GM18909 (cell line): ENCODE measurements at regions not wholly inside any gene's neighbourhood (a gene's known extent, or its start where the extent isn't known, plus 50 kb on each side); places are given as distances from the start of the nearest gene placed in this dataset.

Experiments used
- ATAC-seq: cut with Tn5 transposase; IDR thresholded peaks from one replicate; pipeline ENCODE4 v1.9.1; 2021; ENCODE audit warnings: mild to moderate bottlenecking; ENCODE audit not compliant: unreplicated experiment, poor library complexity

DNA sequence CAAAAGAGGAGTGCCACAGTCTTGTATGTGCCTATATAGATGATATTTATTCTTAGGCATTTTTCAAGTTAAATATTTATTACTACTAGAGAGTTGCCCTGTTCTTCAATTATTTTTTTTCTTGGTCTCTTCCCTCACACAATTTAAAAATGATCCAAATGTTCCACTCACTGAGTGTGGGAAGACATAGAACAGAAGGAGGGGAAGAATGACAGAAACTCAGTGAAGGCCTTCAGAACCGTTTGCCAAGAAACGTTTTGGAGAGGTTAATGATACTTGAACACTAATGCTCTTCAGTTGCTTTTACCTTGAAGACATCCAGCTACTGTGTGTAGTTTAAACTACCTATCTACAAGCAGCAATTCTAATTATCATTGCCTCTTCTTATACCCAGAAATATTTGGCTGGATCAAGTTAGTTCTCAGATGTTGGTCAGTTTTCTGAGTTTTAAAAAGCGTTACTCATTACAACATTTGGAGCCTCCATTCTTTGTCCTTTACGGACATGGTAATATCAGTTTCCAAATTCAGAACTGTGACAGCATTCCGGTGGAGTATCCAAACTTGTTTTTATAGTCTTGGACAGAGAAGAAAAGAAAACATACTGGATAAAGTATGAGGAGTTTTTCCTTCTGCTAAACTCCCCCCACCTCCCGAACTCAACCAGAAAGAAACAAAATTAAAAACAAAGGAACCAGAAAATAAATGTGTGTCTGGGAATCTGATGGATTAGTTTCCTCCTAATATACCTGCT, 389.7 kb downstream of the SPRY1 start:
- no peak for ATAC-seq

DNA sequence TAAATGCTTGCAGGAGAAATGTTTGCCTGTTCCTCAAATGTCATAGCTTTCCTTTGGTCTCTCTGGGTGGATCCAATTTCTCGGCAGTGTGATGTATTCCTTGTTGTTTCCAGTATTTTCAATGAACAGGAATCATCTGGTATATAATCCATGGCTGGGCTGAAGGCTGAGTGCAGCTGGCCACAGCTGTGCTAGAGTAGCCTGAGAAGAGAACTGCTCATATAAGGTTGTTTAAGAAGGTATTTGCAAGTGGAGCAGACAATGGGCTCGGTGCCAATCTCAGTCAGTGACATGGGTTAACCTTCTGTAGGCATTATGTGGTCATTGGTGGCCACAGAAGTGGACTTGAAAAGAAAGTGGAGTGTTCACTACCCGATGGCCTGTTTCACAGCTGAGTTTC, 390.3 kb downstream of the SPRY1 start:
- ATAC-seq: no peak

DNA sequence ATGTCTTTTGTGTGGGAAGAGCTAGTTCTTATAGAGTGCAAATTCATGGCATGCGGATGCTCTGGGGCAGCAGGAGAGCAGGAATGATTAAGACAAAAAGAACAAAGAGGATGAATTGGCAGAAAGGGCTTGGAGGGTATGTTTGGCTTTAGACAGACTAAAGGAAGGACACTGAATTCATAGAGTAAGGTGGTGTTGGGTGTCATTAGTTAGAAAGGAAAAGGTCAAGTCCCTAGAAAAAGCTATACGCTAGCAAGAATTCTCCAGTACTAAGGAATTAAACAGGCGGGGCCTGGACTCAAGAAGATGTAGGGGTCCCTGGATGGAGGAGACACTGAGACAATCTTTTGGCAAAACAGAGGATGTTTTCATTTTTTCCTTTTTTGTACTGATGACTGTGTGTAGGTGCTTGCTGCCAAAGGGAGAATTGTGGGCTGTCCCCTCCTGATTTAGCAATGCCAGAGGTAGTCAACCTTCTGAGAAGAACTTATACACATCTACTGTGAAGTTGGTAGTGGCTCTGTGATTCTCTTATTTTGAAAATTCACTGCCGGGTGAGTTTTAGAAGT, 391.0 kb downstream of the SPRY1 start:
- no peak for ATAC-seq

DNA sequence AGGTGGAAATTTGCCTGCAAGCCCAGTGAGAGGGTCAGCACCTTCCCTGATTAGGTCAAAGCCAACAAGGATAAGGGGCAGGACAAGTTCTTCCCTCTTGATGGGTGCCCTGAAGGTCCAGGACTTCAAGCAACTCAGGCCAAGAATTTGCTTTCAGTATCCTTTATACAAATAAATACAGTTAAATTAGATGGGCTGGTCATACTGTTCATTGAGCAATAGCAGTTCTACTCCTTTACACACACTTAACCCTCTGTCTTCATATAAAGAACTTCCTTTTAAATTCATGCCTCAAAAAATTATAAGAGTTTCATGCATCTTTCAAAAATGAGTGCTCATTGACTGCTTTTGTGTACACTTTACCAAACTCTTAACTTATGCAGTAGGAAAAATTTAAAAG, 392.0 kb downstream of the SPRY1 start:
- no peak for ATAC-seq

DNA sequence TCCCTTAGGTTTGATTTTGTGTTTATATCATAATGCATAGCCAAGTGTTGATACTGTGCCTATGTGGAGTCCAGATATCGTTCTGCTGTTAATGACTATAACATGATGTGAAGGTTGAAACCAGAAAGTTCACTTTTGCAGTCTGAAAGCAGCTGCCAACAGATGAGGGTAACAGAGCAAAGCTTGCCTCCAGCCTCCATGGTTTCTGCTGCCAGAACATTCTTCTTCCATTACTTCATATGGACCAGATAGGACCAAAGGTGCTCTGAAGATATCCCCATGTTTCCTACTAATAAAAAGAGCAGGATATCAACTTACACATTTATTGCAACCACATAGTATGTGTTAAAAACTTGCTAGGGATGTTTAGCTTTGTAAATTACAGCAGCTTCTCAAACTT, 394.1 kb downstream of the SPRY1 start:
- ATAC-seq: no peak

DNA sequence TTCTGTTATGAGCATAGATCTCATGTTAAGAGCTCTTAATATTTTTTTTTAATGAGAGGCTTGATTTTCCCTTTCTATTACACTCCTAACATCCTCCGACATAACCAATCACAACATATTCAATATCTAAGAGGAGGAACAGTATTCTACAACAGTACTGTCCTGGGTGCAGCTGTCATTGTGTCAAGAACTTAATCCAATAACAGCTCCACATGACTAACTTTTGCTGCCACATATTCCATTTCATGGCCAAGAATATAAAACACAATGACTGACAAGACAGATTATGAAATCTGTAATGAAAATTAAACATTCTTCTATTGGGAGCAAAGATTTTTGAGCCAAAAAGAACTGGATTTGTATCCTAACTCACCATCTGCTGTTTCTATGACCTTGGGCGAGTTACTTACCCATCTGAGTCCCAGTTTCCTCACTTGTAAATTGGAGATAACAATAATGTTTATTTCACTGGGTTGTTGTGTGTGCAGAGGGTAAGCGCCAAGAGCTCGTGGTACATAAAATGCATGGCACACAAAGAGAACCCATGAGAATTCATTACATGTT, 405.6 kb downstream of the SPRY1 start:
- ATAC-seq: no peak

DNA sequence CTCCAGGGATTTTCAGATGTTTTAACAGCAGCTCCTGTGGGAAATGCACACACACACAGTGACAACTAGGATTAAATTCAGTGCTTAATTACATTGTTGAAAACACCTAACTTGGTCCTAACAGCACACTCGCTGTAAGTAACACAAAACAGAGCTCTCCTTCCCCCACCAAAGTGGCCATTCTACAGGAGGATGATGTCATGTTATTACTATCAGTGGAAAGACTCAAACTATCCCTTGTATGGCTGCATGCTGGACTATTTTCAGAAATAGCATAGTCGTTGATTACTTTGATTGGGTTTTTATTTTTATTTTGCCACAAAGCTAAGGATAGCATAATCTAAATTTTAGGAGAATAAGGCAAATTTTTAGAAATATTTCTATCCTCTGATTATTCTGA, 406.3 kb downstream of the SPRY1 start:
- no peak for ATAC-seq

DNA sequence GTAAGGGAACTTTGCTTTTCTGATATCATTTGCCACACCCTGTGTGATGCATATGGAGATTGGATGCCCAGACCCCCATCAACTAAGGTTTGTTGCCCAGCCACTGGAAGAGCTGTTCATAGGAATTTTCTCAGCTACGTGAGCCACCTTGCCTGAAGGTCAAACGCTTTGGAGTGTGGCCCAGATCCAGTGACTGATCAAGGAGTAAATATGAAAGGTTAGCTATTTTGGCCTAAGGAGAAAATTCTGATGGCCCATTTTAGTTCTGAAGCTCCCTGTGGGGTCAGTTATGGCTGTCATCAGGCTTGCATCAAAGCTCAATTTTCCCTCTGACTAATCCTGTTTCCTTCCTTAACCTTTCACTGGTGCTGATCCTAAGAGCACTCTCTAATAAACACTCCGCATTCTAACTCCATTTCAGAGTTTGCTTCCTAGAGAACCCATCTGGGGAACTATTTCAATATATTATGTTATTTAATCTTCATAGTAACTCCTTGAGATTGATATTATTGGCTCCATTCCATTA, 407.7 kb downstream of the SPRY1 start:
- ATAC-seq: no peak

DNA sequence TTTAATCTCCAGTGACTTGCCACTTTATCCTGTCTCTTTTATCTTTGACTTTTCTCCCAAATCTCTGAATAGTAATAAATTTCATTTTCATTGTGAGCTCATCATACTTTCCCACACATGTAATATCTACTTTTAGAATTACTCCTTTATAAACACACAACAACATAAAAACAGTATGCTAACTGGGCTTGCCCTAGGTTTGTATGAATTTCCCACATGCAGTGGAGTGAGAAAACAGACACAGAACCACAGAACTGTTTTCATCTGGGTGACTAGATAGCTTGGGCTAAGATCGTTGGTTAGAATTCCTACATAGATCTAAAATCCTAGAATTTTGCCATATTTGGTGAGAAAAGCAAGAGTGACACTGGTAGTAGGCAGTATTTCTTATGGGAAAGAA, 409.5 kb downstream of the SPRY1 start:
- ATAC-seq: no peak

DNA sequence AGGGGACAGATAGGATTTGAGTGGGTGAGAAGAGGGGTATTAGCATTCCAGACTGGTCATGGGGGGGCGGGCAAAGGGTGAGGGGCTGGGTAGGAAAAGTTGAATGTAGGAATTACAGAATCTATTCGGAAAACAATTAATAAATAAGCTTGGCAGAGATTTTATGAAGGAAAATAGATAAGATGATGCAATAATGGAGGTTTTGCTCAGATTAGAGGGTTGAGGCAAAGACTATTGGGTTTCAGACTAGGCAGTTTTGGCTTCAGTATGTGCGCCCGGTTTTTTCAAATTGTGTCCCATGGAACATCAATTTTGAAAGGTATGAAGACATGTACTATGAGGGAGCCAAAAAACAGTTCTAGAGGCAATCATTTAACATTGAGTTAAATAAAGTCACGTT, 410.6 kb downstream of the SPRY1 start:
- no peak for ATAC-seq

DNA sequence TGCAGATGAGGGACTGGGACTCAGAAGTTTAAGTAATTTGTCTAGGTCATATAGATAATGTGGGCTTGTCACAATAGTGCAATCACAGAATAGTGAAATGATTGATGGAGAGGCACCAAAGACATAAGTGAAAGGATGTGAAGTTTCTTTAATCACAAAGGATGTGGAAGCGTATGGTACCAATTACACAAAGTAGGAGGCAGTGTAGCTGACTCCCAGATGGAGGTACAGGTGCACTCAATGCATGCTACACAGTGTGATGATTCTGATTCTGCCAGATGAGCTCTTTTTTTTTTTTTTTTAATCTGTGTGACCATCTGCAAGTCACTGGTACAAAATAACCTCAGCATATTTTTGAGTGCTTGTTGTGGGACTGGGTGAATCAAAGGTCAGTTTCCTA, 411.3 kb downstream of the SPRY1 start:
- ATAC-seq: no peak

DNA sequence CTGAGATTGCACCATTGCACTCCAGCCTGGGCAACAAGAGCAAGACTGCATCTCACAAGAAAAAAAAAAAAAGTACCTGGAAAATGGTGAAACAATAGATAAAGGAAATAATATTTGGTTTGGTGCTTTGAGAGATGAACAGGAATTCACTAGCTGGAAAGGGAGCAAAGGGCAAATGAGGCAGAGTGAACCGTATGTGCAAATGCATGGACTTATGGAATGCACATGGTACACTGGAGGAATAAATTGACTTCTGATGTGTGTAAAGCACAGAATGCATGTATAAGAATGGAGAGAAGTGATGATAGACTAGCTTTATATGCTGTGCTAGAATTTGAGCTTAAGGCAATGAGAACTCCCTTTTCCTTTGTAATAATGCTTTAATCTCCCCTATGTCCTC, 413.3 kb downstream of the SPRY1 start:
- no peak for ATAC-seq

DNA sequence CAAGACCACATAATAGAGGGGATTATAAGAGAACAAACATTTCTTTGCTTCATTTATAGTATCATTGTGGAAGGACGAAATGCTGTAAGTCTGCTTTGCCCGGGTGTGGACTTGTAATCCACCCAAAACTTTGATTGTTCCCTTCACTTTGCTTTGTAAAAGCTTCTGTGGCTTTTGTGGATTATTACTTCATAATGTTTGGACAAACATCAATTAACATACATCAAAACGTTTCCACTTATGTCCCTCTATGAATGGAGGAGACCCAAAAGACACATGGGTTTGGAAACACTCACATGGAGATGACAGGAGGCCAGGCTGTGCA, 415.4 kb downstream of the SPRY1 start:
- peak; percentile 17 for ATAC-seq

DNA sequence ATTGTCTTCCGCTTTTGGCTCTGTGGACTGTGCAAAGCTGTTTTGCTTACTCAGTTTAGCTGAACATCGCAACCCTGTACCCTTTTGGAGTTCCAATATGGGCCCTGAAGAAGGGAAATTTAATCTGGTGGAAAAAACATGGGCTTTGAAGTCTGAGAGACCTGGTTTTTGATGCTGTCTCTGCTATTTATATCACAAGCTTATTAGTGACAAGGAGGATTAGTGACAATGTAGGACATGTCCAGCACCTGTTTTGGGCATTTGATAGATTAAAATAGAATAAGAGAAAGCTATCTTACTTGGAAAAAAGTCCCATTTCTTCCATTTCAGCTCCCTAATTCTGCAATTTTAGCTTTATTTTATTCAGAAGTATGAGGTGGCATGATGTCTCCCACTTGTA, 417.3 kb downstream of the SPRY1 start:
- no peak for ATAC-seq

DNA sequence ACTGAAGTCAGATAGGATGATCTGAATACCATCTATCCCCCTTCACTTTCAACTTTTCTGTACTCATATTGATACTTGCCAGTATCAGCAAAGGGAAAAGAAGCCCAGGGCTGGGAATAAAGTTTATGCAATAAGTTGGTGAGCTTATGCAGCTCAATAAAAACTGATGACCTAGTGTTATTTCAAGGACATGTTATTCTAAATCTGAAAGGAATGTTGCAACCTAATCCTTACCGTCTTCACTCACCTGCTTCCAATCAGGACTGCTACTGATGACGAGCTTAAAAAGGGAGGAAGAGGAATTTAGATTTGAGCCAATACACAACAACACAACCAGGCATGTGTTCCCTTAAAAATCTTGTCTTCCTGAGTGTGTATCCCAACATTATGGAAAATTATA, 419.9 kb downstream of the SPRY1 start:
- no peak for ATAC-seq

DNA sequence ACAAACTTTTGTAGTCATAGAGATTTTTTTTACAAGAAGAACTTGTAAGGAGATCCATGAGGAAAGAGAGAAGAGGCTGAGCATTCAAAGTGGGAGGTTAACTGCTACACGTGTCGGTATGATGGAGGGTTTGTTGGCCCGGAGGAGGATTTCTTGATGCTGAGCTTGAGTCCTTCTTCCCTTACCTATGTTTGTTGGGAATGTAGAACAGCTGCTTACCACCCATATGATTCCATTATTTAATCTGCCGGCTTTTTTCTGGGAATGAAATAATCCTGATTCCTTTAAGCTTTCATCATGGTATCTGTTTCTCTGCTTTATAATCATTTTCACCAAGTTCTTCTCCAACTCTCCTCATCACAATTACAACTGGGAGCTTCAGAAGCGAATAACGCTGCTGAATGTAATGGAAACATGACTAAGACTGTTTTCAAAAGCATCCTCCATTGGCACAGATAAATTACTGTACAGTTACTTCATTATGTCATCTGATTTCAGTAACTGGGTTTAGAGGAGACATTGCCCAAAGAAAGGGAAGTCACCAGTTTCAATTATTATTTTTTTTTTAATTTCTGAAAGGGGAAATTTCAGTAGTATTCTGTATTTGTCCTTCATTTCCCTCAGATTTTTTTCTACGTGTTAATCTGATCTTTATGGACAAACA, 420.6 kb downstream of the SPRY1 start:
- ATAC-seq: no peak

DNA sequence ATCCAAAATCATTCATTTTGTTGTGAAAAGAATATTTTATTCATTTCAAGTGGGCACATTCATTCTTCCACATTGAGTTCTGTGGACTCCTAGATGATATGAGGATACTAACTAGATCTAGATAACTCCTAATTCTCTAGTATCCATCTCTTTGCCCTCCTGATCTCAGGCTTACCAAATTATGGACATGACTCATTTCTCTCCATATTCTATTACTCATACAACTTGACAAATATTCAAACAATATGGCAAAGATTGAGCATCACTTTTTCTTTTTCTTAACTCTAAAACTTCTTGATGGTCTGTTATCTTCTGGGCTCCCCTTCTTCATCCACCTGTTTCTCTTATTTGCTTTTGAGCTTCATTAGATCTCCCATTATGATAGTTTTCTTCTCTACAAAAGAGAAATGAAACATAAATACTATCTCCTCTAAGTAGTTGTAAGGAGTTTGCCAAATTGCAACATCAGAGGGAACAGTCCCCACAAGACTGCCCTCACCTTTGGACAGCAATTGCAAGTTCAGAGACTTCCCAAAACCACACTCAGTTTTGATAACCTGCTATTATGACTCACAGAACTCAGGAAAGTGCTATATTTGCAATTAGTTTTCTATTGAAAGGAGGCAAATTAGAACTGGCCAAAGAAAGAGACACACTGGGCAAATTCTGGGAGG, 422.9 kb downstream of the SPRY1 start:
- no peak for ATAC-seq

DNA sequence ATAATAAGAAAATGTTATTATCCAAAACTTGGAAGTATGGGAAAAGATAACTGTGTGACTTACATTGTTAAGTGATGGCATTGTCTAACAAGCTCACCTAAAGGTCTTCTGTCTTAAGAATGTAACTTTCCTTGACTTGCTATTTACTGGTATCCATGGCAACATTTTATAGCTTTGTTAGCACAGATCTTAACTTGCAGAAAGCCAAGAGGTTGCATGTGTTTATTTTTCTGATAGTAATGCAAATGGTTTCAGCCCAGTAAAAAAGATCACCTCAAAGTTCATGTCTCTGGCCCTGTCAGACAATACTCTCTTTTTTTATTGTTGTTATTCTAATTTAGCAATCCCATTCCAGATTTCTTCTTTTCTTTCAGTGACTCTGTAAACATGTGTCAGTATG, 425.3 kb downstream of the SPRY1 start:
- ATAC-seq: no peak

DNA sequence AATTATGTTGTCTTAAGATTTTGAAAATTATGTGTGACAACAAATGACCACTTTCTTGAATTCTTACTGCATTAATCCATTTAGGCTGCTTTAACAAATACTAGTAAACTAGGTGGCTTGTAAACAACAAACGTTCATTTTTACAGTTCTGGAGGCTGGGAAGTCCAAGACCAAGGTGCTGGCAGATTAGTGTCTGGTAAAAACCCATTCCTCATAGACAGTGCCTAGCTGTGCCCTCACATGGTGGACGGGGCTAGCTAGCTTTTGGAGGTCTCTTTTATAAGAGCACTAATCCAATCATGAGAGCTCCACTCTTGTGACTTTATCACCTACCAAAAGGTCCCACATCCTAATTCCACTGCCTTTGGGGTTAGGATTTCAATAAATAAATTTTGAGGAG, 425.8 kb downstream of the SPRY1 start:
- ATAC-seq: no peak

DNA sequence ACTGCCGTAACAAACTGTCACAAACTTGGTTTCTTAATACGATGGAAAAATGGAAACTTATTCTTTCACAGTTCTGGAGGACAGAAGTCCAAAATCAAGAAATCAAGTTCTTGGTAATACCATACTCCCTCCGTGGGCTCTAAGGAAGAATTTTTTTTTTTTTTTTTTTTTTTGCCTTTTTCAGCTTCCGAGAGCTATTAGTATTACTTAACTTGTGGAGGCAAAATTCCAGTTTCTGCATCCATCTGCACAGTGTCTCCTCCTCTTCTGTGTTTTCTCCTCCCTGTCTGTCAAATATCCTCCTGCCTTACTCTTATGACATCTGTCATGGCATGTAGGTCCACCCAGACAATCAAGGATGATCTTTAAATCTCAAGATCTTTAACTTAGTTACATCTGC, 426.6 kb downstream of the SPRY1 start:
- no peak for ATAC-seq

DNA sequence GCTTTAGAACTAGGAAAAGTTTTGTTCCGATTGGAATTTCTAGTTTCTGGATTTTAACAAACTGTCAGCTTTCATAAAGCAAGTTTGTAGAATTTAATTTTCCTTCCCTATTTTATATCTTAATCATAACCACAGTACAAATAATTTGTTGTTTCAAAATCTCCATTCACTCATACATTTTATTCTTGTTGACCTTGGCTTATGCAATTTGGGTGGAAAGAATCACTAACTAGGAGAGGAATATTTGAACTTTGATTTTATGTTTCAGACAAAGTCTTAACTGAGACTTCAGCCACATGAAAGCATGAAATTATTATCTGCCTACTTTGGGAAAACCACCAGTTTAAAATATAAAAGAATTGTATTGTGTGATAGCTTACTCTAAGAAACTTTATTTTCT, 427.9 kb downstream of the SPRY1 start:
- ATAC-seq: no peak
